ENCODE measurements at regions not wholly inside any gene's neighbourhood (a gene's known extent, or its start where the extent isn't known, plus 50 kb on each side); places are given as distances from the start of the nearest gene placed in this dataset.

DNA sequence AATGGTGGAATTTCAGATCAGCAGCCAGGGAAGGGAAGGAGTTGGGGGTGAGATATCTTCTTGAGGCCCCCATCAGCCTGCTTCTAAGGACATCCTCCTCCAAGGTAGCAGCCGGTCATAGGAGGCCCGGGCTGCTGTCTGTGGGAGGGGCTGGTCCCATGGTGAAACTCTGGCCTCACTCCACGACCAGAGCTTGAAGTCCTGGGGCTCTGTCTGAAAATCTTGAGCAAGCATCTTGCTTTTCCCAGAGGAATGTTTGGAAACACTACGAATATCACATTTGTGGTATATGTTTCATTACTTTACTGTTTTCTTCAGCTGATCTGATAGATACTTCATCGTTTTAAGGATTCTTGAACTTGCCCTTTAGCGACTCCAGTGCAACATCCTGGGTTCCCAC, 103.7 kb downstream of the CTAGE1 start:
- TF ChIP-seq CTCF (IDR thresholded peaks at IDR 0.05) (no peak), POLR2A (IDR thresholded peaks at IDR 0.05) (no peak)
